ENCODE measurements at regions not wholly inside any gene's neighbourhood (a gene's known extent, or its start where the extent isn't known, plus 50 kb on each side); places are given as distances from the start of the nearest gene placed in this dataset.
"Not testable (repeated sequence)": the region's sequence is repeated elsewhere in the genome, so short reads cannot be mapped to it uniquely, and the experiment has no call there.

DNA sequence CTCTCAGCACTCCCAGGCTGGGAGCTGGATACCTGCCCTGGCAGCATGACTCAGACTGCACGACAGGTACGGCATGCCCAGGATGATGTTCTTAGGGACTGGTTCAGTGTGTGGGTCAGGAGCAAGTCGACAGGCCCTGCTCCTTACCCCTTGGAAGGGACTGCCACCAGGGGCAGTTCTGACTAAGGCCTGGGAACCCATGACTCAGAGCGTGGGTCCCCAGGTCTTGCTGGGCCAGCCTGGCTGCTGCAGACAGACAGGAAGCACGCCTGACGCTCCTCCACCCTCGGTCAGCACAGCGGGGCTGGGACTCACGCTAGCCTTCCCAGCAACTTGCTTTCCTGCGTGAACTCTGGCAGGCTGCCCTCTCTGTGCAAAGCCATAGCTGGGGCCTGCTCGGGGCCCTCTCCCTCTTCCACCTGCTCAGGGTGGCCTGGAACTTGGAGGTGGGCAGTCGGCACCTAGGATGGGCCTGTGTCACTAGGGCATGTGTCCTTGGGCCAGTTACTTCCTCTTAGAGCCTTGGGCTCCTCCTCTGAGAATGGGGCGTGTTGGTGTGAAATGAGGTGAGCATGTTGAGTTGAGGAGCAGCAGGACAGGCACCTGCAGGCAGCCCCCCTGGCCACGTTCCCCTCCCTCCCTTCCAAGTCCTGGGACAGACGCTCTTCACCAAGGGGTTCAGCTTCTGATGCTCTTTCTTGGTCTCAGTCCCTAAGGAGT lies 127.0 kb upstream of the AKAP13 start:
- TF ChIP-seq, protein P1, sequence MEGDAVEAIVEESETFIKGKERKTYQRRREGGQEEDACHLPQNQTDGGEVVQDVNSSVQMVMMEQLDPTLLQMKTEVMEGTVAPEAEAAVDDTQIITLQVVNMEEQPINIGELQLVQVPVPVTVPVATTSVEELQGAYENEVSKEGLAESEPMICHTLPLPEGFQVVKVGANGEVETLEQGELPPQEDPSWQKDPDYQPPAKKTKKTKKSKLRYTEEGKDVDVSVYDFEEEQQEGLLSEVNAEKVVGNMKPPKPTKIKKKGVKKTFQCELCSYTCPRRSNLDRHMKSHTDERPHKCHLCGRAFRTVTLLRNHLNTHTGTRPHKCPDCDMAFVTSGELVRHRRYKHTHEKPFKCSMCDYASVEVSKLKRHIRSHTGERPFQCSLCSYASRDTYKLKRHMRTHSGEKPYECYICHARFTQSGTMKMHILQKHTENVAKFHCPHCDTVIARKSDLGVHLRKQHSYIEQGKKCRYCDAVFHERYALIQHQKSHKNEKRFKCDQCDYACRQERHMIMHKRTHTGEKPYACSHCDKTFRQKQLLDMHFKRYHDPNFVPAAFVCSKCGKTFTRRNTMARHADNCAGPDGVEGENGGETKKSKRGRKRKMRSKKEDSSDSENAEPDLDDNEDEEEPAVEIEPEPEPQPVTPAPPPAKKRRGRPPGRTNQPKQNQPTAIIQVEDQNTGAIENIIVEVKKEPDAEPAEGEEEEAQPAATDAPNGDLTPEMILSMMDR (conservative IDR thresholded peaks at IDR 0.05 in 1 of 2, IDR thresholded peaks at IDR 0.05 in 1 of 2; ENCODE audit: extremely low read depth in 1 of 2, insufficient read depth in 1 of 2, low read depth in 1 of 2, low read length in 2 of 2) = not testable (repeated sequence)
- TF ChIP-seq EZH2 (IDR thresholded peaks at IDR 0.05; ENCODE audit: borderline replicate concordance, low read length) = not testable (repeated sequence)
